ENCODE measurements at regions not wholly inside any gene's neighbourhood (a gene's known extent, or its start where the extent isn't known, plus 50 kb on each side); places are given as distances from the start of the nearest gene placed in this dataset.

DNA sequence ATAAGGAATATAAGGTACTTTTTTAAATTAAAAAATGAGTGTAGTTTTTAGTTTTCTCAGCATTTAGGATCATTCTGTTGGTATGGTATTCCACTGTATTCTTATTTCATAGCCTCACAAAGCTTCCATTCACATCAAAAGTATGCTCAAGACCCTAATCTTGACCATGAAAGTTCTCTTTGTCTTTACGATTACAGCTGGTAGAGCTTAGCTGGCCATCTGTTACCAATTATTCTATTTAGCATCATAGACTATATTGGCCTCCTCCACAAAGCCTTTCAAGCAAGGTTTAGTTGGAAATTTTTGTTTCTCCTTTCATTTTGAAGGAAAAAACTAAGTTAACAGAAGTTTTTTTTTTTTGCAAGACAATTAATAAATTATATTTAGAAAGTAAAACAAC is 245.1 kb downstream of the KCTD12 start:
- no peak for DNase-seq (ENCODE audit: low read depth in 1 of 2, low spot score in 2 of 2)
- TF ChIP-seq GTF2F1 (IDR thresholded peaks at IDR 0.05; ENCODE audit: borderline replicate concordance, low read depth, low read length) (no peak), RXRA (IDR thresholded peaks at IDR 0.05; ENCODE audit: insufficient read depth, low read depth, low read length) (no peak), TAF7 (optimal IDR thresholded peaks at IDR 0.05; ENCODE audit: borderline replicate concordance, low read depth, low read length) (no peak), ATF3 (IDR thresholded peaks at IDR 0.05; ENCODE audit: insufficient read depth, low read depth, low read length) (no peak), EP300 (IDR thresholded peaks at IDR 0.05; ENCODE audit: borderline replicate concordance in 1 of 2, low read depth in 2 of 2, low read length in 2 of 2) (no peak), SRF (IDR thresholded peaks at IDR 0.05; ENCODE audit: low read depth, low read length) (no peak), CEBPB (IDR thresholded peaks at IDR 0.05; ENCODE audit: low read depth, low read length) (no peak), ASH2L (IDR thresholded peaks at IDR 0.05; ENCODE audit: low read length) (no peak), RNF2 (IDR thresholded peaks at IDR 0.05; ENCODE audit: borderline replicate concordance, low read depth, low read length, missing control alignments, poor library complexity, severe bottlenecking) (no peak), POLR2A (IDR thresholded peaks at IDR 0.05; ENCODE audit: control extremely low read depth in 1 of 2, low read depth in 2 of 2, low read length in 2 of 2) (no peak), GABPA (IDR thresholded peaks at IDR 0.05; ENCODE audit: borderline replicate concordance, insufficient read depth, low read length) (no peak), SIRT6 (IDR thresholded peaks at IDR 0.05; ENCODE audit: low read length) (no peak), POLR2AphosphoS5 (IDR thresholded peaks at IDR 0.05; ENCODE audit: low read depth, low read length) (no peak)
- TF ChIP-seq, protein P1, sequence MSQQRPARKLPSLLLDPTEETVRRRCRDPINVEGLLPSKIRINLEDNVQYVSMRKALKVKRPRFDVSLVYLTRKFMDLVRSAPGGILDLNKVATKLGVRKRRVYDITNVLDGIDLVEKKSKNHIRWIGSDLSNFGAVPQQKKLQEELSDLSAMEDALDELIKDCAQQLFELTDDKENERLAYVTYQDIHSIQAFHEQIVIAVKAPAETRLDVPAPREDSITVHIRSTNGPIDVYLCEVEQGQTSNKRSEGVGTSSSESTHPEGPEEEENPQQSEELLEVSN (IDR thresholded peaks at IDR 0.05) = no peak

More for the DNA sequence above, 245.1 kb downstream of the KCTD12 start:
- H3K4me2 ChIP-seq (ENCODE audit: insufficient read depth in 1 of 2, low read depth in 2 of 2, low read length in 2 of 2) = no peak overlapping the region
- H2BK15ac ChIP-seq (ENCODE audit: low read length) = no peak overlapping the region
- no peaks in the 10 kb centered on the region for H3K79me2 ChIP-seq (ENCODE audit: control insufficient read depth in 1 of 2, insufficient read depth in 2 of 2, low read length in 2 of 2)
- H4K8ac ChIP-seq (ENCODE audit: extremely low read depth, insufficient read depth, low read length) = no peak overlapping the region
- H3K4ac ChIP-seq (replicated peaks; ENCODE audit: insufficient read length, low read depth, low read length) = no peak overlapping the region
- no peak overlapping the region for H3K27ac ChIP-seq (ENCODE audit: low read depth, low read length)
- no peak overlapping the region for H3K14ac ChIP-seq (ENCODE audit: insufficient read length)
- H3K18ac ChIP-seq (ENCODE audit: extremely low read depth, low read length) = no peak overlapping the region
- no peak overlapping the region for H3K4me3 ChIP-seq (ENCODE audit: extremely low read depth in 1 of 4, insufficient read depth in 2 of 4, low read depth in 3 of 4, low read length in 4 of 4)
- H3K9me3 ChIP-seq (ENCODE audit: insufficient read depth in 2 of 2, low read depth in 1 of 2, low read length in 1 of 2) = no peaks in the 10 kb centered on the region
- H4K5ac ChIP-seq (ENCODE audit: insufficient read length, low read depth, low read length) = no peak overlapping the region
- CTCF ChIA-PET (ENCODE audit: partially characterized antibody) = no interaction called here
- no peaks in the 10 kb centered on the region; a peak in 1 of 7 replicates for H3K4me1 ChIP-seq (replicated peaks in 1 of 4; ENCODE audit: control insufficient read depth in 3 of 4, insufficient read depth in 4 of 4, low read length in 3 of 4)
- no peak overlapping the region for H4K91ac ChIP-seq (replicated peaks; ENCODE audit: insufficient read length, low read length)
- H3K9ac ChIP-seq (replicated peaks in 1 of 4; ENCODE audit: extremely low read depth in 1 of 4, low read depth in 3 of 4, low read length in 3 of 4) = no peak overlapping the region
- H3K79me1 ChIP-seq (ENCODE audit: low read depth, low read length) = no peaks in the 10 kb centered on the region
- no peaks in the 10 kb centered on the region for H3K36me3 ChIP-seq (ENCODE audit: control insufficient read depth in 2 of 4, insufficient read depth in 4 of 4, low read length in 3 of 4)
- no peaks in the 10 kb centered on the region for H3K27me3 ChIP-seq (replicated peaks in 1 of 4; ENCODE audit: control insufficient read depth in 3 of 4, extremely low read depth in 1 of 4, insufficient read depth in 3 of 4, low read length in 3 of 4)
- no peak overlapping the region for H2BK12ac ChIP-seq (ENCODE audit: low read depth, low read length)
- WGBS, 2 experiments (ENCODE audit: extremely low coverage in 1 of 2, insufficient coverage in 1 of 2, insufficient read length in 1 of 2, insufficient replicate concordance in 2 of 2, low coverage in 1 of 2, low lambda C conversion rate in 2 of 2, missing lambda C conversion rate in 1 of 2) = 73% methylated on average over 1 of the region's 1 CpG; no CpG with 5 or more reads in 1 of the 2 experiments
- no peak for FAIRE-seq
- POLR2A ChIA-PET (ENCODE audit: partially characterized antibody) = no interaction called here
- no peak overlapping the region for H2BK20ac ChIP-seq (ENCODE audit: low read length)
- H3K23ac ChIP-seq (ENCODE audit: insufficient read length) = no peak overlapping the region
- H3K23me2 ChIP-seq (ENCODE audit: low read depth, low read length) = no peaks in the 10 kb centered on the region
- no peak overlapping the region for H3K56ac ChIP-seq (replicated peaks; ENCODE audit: insufficient read length, low read depth, low read length)
- no peak overlapping the region for H2AK5ac ChIP-seq (ENCODE audit: low read depth, low read length)
- no peak overlapping the region for H2AFZ ChIP-seq (ENCODE audit: low read length)
- no peak overlapping the region for H2BK5ac ChIP-seq (ENCODE audit: low read depth, low read length)
- H2BK120ac ChIP-seq (replicated peaks; ENCODE audit: low read depth, low read length) = no peak overlapping the region
- H4K20me1 ChIP-seq (replicated peaks in 1 of 2; ENCODE audit: control insufficient read depth in 1 of 2, insufficient read depth in 2 of 2, low read length in 2 of 2) = no peaks in the 10 kb centered on the region

Data from H1 (cell line).